Left renal pelvis (tissue), 4 donors: ENCODE measurements at regions not wholly inside any gene's neighbourhood (a gene's known extent, or its start where the extent isn't known, plus 50 kb on each side); places are given as distances from the start of the nearest gene placed in this dataset.
A peak's percentile ranks its signal among the peaks of the same experiment; 100 is the strongest.

ENCODE experiments used
- DNase-seq, 4 donors: peaks; one replicate each; pipeline ENCODE4 v3.0.0-alpha.2; 2013; ENCODE audit warnings: low read depth in 4 of 4, low spot score in 3 of 4

DNA sequence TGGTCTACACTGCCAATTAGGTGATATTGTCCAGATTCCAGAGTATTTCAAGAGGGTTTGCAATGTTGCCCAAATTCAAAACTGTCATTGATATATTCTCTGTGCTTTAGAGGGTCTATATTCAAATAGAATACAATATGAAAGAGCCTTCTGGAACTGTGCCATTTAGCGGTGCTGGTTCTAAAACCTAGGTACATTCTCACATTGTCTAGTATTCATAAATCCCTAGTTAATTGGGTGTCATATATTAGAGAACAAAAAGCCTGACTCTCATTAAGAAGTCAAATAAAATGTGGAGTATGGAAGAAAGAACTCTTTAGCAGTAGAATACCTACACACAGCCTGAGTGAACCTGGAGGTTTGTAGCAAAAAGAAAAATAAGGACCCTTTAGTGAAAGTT lies 447.9 kb downstream of the CNTN6 start:
- no peak for DNase-seq

GRCh38 chr3:1551741-1552140 lies 458.9 kb downstream of the CNTN6 start:
- no peak for DNase-seq

DNA sequence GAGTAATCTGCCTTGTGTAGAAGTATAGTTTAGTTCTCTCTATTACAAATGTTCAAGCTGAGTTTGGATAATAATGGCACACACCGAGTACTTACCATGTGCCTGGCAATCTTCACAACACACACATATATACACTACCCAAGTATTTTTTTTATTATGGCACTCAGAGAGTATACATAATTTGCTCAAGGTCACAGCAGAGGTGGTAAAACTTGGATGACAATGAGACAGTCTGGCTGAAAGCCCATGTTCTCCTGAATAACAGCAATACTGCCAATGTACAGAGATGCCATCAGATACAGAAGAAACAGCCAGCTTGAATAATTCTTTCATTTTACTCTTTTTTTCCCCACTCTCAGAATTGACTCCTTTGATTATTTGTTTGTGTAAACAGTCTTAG lies 460.0 kb downstream of the CNTN6 start:
- DNase-seq, result no peak

- DNase-seq, result no peak
Observed at GRCh38 chr3:1561427-1561826, 468.6 kb downstream of the CNTN6 start.

GRCh38 chr3:1571736-1572135 lies 478.9 kb downstream of the CNTN6 start:
- DNase-seq, result no peak

GRCh38 chr3:1576047-1576446 lies 483.2 kb downstream of the CNTN6 start:
- no peak for DNase-seq

DNA sequence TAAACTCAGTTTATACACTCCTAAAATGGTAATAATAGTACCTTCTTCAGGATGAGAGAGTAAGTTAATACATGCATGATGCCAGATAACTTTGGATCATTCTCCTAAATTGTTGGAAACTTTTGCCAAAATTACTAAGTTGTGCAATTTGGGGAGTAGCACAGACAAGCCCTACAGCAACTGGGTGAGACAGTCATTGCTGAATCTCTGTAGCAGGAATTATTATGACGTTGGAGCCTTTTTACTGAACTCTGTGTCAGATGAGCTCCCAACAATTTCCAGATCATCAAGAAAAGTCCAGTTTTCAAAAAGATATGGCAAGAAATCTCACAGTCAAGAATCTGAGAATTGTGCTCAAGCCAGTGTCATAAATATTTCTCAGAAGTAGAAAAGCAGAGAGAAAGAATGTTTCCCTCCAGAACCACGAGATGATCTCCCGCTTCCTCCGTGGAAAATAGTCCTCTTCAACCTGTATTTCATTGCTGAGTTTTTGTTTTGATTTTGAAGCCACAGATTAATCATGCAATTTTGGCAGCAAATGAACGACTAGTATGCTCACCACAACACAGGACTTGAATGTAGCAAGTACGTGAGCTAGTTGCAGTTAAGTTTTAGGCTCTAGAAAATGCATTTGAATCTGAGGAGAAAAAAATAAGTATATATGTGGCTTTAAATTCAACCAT lies 485.4 kb downstream of the CNTN6 start:
- DNase-seq, result no peak

- DNase-seq, result no peak
Observed at GRCh38 chr3:1583044-1583443, 490.2 kb downstream of the CNTN6 start.

GRCh38 chr3:1587426-1587825 lies 494.6 kb downstream of the CNTN6 start:
- DNase-seq, result no peak

DNA sequence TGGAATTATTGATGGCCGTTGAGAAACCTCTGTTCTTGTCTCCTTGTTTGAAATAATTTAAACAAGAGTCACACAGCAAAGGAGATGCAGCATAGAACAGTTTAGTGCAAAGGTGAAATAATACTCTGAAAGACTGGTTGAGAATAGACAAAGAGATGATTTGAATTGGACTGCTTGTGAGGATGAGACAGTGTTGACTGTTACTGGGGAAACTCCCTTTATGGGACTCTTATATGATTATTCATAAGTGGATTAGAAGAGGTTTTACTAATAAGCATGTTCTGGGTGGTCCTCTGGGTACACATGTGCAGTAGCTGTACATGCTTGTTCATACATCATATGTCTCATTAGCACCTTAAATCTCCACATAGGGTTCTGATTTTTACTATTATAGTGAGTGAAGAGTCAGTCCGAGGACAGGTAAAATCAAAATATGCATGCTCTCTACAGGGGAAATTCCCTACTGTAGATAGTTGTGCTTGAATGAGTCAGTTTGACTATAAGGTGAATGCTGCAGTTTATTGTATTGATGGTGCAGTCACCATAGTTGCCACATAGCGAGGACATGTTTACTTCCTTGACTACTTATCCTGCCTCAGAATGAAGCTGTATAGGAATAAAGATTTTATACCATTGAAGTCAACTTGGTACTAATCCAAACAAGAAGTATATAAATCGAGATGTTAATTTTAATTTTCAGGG lies 498.7 kb downstream of the CNTN6 start:
- no peak for DNase-seq

GRCh38 chr3:1594940-1595339 lies 502.1 kb downstream of the CNTN6 start:
- DNase-seq, result no peak

- no peak for DNase-seq
Observed at GRCh38 chr3:1600206-1600605, 498.5 kb upstream of the CNTN4 start.

- no peak for DNase-seq
Observed at GRCh38 chr3:1600700-1601418, 497.8 kb upstream of the CNTN4 start.

GRCh38 chr3:1609416-1609815 lies 489.2 kb upstream of the CNTN4 start:
- peak in 2 of 4 donors; percentile 1 to 5 for DNase-seq

GRCh38 chr3:1611824-1612223 lies 486.8 kb upstream of the CNTN4 start:
- DNase-seq, result no peak

DNA sequence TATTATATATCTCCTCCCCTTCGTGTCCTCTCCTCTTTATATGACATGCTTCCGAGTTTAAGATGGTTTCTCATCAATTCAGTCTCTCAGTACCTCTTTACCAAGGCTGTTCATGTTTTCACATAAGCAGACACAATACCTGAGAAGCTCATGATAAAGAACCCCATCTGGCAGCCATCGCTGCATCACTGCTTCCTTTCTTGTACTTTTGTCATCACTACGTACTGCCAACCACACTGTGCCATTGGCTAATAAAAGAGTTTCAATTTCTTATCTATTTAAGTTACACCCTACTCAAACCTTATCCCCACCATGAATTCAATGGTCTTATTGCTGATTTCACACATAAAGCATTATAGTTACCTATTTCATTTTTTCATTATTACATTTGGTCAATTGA lies 484.7 kb upstream of the CNTN4 start:
- DNase-seq, result no peak

DNA sequence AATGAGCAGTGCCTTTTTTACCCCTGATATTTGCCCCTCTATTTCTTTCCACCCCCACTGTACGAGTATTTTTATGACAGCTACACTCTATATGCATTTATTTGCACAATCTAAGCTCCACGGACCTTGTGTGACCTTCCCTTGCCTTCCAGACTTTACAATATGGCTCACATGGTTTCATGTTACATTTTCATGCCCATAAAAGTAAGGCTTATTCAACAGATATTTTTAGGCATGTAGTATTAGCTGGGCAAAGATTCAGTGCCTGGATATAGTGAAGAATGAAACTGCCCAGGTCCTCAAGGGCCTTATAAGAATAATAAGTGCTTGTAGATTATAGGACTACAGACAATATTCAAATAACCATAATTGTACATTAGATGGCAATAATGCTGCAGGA lies 481.9 kb upstream of the CNTN4 start:
- DNase-seq, result no peak

DNA sequence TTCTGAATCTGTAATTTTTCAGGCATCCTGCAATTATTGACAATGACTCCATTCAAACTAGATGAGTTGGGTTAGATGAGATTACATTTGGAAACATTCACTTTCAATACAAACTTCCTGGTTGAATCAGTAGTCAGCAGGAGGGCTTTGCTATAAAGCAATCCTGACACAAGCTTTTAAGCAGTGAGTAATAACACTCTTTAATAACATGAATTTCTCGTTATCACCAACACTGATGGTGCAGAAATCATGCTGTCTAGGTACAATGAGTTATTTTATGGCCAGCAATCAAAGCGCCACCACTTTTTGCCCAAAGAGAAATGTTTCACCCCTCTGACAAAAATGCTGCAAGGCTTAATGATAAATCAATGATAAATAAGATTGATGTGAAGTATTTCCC lies 474.8 kb upstream of the CNTN4 start:
- DNase-seq, result no peak

GRCh38 chr3:1632128-1632527 lies 466.5 kb upstream of the CNTN4 start:
- no peak for DNase-seq

GRCh38 chr3:1661839-1662238 lies 436.8 kb upstream of the CNTN4 start:
- DNase-seq, result no peak

DNA sequence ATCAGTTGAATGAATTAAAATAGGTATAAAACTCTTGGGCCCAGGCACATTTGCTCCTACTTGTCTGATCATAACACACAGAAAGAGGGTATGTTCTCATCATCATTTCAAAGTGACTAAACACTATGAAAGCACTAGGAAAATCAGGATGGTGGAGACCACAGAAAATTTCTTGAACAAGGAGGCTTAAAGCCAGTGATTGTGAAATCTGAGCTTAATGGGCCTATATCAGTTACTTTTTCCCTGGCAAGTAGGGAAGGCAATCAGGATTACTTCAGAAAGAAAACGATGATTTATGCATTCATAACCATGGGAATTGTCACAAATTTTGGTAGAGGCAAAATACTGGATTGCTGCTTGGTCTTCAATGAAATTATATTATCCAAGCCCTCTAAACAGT lies 434.4 kb upstream of the CNTN4 start:
- DNase-seq, result no peak

DNA sequence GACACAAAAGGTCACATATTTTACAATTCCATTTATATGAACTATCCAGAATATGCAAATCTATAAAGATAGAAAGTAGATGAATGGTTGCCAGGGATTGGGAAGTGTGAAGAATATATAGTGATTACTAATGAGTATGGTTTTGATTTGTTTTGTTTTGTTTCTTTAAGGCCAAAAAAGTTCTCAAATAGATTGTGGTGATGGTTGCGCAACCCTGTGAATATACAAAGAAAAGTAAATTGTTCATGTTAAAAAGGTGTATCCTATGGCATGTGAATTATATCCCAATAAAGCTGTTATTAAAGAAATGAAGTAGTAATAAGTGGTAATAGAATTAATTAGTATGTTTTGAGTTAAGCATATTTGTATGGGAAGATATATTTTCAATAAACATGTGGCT lies 431.8 kb upstream of the CNTN4 start:
- no peak for DNase-seq
